HEK293 (cell line): ENCODE measurements at regions not wholly inside any gene's neighbourhood (a gene's known extent, or its start where the extent isn't known, plus 50 kb on each side); places are given as distances from the start of the nearest gene placed in this dataset.

Experiments
- CTCF ChIA-PET: fragments of 350-600 bp; formaldehyde crosslinking; extraction: SDS; loops from one replicate; lab custom pipeline; 2021; ENCODE audit warnings: antibody characterized with exemption; lab: Yijun Ruan, JAX
- POLR2A ChIA-PET: fragments of 300-600 bp; formaldehyde crosslinking; extraction: SDS; loops from one replicate; lab custom pipeline; 2020; ENCODE audit warnings: antibody characterized with exemption, inconsistent platforms; lab: Yijun Ruan, JAX
- H3K27ac ChIP-seq: fragments of 200-500 bp; sonication (Bioruptor generic); 2 replicates; pipeline ENCODE4 v1.5.1; 2014; ENCODE audit warnings: low read depth, low read length, control low read depth, inconsistent platforms; ENCODE audit errors: extremely low read depth
- H3K36me3 ChIP-seq, 2 experiments: fragments of 200-500 bp in 1 of 2; sonication (Bioruptor generic) in 1 of 2; 1 replicate in 1 of 2; 2 replicates in 1 of 2; pipeline ENCODE4 v1.5.1; 2014 to 2017; ENCODE audit warnings: inconsistent platforms in 2 of 2, low read length in 2 of 2; ENCODE audit not compliant: control insufficient read depth in 2 of 2, insufficient read depth in 1 of 2
- H3K4me1 ChIP-seq: fragments of 200-500 bp; sonication (Bioruptor generic); 2 replicates; pipeline ENCODE4 v1.5.1; 2014; ENCODE audit warnings: mild to moderate bottlenecking, low read length, inconsistent platforms; ENCODE audit not compliant: control insufficient read depth, insufficient read depth
- H3K4me3 ChIP-seq: 2 replicates; pipeline ENCODE4 v1.5.1; 2011; ENCODE audit warnings: low read depth, mild to moderate bottlenecking, control low read depth, low read length, moderate library complexity
- H3K9me3 ChIP-seq: fragments of 200-500 bp; sonication (Bioruptor generic); 2 replicates; pipeline ENCODE4 v1.5.1; 2014; ENCODE audit warnings: low read depth, low read length, inconsistent platforms; ENCODE audit not compliant: control insufficient read depth, insufficient read depth
- GLI2 ChIP-seq: fragments of 450-650 bp; formaldehyde crosslinking; IDR thresholded peaks from 2 replicates; pipeline ENCODE4; 2017; ENCODE audit warnings: missing biosample characterization, missing genetic modification characterization, low read depth, borderline replicate concordance
- GLI4 ChIP-seq: fragments of 450-650 bp; formaldehyde crosslinking; IDR thresholded peaks from 2 replicates; pipeline ENCODE4 v1.5.1; 2016; ENCODE audit warnings: missing biosample characterization, missing genetic modification characterization
- HOXD13 ChIP-seq: sonication (generic); formaldehyde crosslinking; IDR thresholded peaks from 2 replicates; pipeline ENCODE4 v1.8.0; 2022; ENCODE audit warnings: missing genetic modification reagents, borderline replicate concordance
- KLF1 ChIP-seq: fragments of 450-650 bp; formaldehyde crosslinking; IDR thresholded peaks from 2 replicates; pipeline ENCODE4 v1.5.1; 2016; ENCODE audit warnings: missing biosample characterization, missing genetic modification characterization
- OVOL3 ChIP-seq: fragments of 450-650 bp; formaldehyde crosslinking; IDR thresholded peaks from 2 replicates; pipeline ENCODE4 v1.5.1; 2016; ENCODE audit warnings: missing biosample characterization, missing genetic modification characterization
- RBAK ChIP-seq: fragments of 450-650 bp; formaldehyde crosslinking; IDR thresholded peaks from 2 replicates; pipeline ENCODE4 v1.5.1; 2016; ENCODE audit warnings: missing biosample characterization, missing genetic modification characterization
- SALL2 ChIP-seq: fragments of 450-650 bp; formaldehyde crosslinking; IDR thresholded peaks from 2 replicates; pipeline ENCODE4 v1.5.0; 2017; ENCODE audit warnings: missing biosample characterization, mild to moderate bottlenecking, missing genetic modification characterization, borderline replicate concordance
- ZBTB17 ChIP-seq: fragments of 450-650 bp; formaldehyde crosslinking; IDR thresholded peaks from 2 replicates; pipeline ENCODE4 v1.5.1; 2016; ENCODE audit warnings: missing biosample characterization, missing genetic modification characterization
- ZBTB7A ChIP-seq: fragments of 450-650 bp; formaldehyde crosslinking; IDR thresholded peaks from 2 replicates; pipeline ENCODE4 v1.5.1; 2016; ENCODE audit warnings: low read depth, missing biosample characterization, missing genetic modification characterization
- ZNF10 ChIP-seq: fragments of 450-650 bp; formaldehyde crosslinking; IDR thresholded peaks from 2 replicates; pipeline ENCODE4 v1.5.1; 2017; ENCODE audit warnings: missing biosample characterization, missing genetic modification characterization
- ZNF132 ChIP-seq: fragments of 450-650 bp; formaldehyde crosslinking; IDR thresholded peaks from 2 replicates; pipeline ENCODE4 v1.5.1; 2017; ENCODE audit warnings: missing biosample characterization, missing genetic modification characterization, borderline replicate concordance
- ZNF211 ChIP-seq: fragments of 450-650 bp; formaldehyde crosslinking; IDR thresholded peaks from 2 replicates; pipeline ENCODE4 v1.5.1; 2016; ENCODE audit warnings: low read depth, missing biosample characterization, missing genetic modification characterization
- ZNF248 ChIP-seq: fragments of 450-650 bp; formaldehyde crosslinking; IDR thresholded peaks from 2 replicates; pipeline ENCODE4 v1.5.1; 2017; ENCODE audit warnings: missing biosample characterization, missing genetic modification characterization
- ZNF274 ChIP-seq, 2 experiments: fragments of 200-500 bp in 1 of 2; fragments of 450-650 bp in 1 of 2; sonication (Bioruptor generic) in 1 of 2; formaldehyde crosslinking in 1 of 2; IDR thresholded peaks; 2 replicates each; pipeline versions ENCODE4 v1.5.1 to v1.6.1; 2014 to 2016; ENCODE audit warnings: borderline replicate concordance in 1 of 2, inconsistent platforms in 1 of 2, low read length in 1 of 2, missing biosample characterization in 1 of 2, missing genetic modification characterization in 1 of 2
- ZNF354C ChIP-seq: fragments of 450-650 bp; formaldehyde crosslinking; IDR thresholded peaks from 2 replicates; pipeline ENCODE4 v1.5.1; 2016; ENCODE audit warnings: missing biosample characterization, missing genetic modification characterization, low read depth, borderline replicate concordance
- ZNF416 ChIP-seq: fragments of 450-650 bp; formaldehyde crosslinking; IDR thresholded peaks from 2 replicates; pipeline ENCODE4 v1.5.1; 2016; ENCODE audit warnings: missing biosample characterization, missing genetic modification characterization
- ZNF473 ChIP-seq: fragments of 450-650 bp; formaldehyde crosslinking; IDR thresholded peaks from 2 replicates; pipeline ENCODE4 v1.5.1; 2017; ENCODE audit warnings: missing biosample characterization, missing genetic modification characterization
- ZNF514 ChIP-seq: fragments of 450-650 bp; formaldehyde crosslinking; IDR thresholded peaks from 2 replicates; pipeline ENCODE4 v1.5.1; 2016; ENCODE audit warnings: missing biosample characterization, missing genetic modification characterization
- ZNF561 ChIP-seq: fragments of 450-650 bp; IDR thresholded peaks from 2 replicates; pipeline ENCODE4 v1.5.1; 2018; ENCODE audit warnings: missing biosample characterization, missing genetic modification characterization, borderline replicate concordance
- ZNF600 ChIP-seq: fragments of 450-650 bp; formaldehyde crosslinking; IDR thresholded peaks from 2 replicates; pipeline ENCODE4 v1.5.1; 2016; ENCODE audit warnings: missing biosample characterization, missing genetic modification characterization
- ZNF654 ChIP-seq: fragments of 450-650 bp; formaldehyde crosslinking; IDR thresholded peaks from 2 replicates; pipeline ENCODE4 v1.5.1; 2016; ENCODE audit warnings: low read depth, missing biosample characterization, missing genetic modification characterization
- ZNF658 ChIP-seq: fragments of 450-650 bp; formaldehyde crosslinking; IDR thresholded peaks from 2 replicates; pipeline ENCODE4; 2016; ENCODE audit warnings: missing biosample characterization, missing genetic modification characterization
- ZNF701 ChIP-seq: fragments of 450-650 bp; formaldehyde crosslinking; IDR thresholded peaks from 2 replicates; pipeline ENCODE4 v1.5.1; 2016; ENCODE audit warnings: missing biosample characterization, missing genetic modification characterization
- ZNF707 ChIP-seq: fragments of 450-650 bp; formaldehyde crosslinking; IDR thresholded peaks from 2 replicates; pipeline ENCODE4 v1.5.1; 2016; ENCODE audit warnings: missing biosample characterization, missing genetic modification characterization
- ZNF830 ChIP-seq: fragments of 450-650 bp; IDR thresholded peaks from 2 replicates; pipeline ENCODE4 v1.5.0; 2018; ENCODE audit warnings: missing biosample characterization, missing genetic modification characterization, low read depth, mild to moderate bottlenecking, moderate library complexity
- ZSCAN16 ChIP-seq: fragments of 450-650 bp; formaldehyde crosslinking; IDR thresholded peaks from 2 replicates; pipeline ENCODE4 v1.5.1; 2016; ENCODE audit warnings: missing biosample characterization, missing genetic modification characterization
- ZSCAN23 ChIP-seq: fragments of 450-650 bp; formaldehyde crosslinking; IDR thresholded peaks from 2 replicates; pipeline ENCODE4 v1.5.1; 2016; ENCODE audit warnings: missing biosample characterization, missing genetic modification characterization
- TF ChIP-seq, protein P1 (sequence below): fragments of 450-650 bp; formaldehyde crosslinking; IDR thresholded peaks from 2 replicates; pipeline ENCODE4 v1.5.1; 2016; ENCODE audit warnings: missing biosample characterization, missing genetic modification characterization
- TF ChIP-seq, protein P2 (sequence below): fragments of 450-650 bp; formaldehyde crosslinking; IDR thresholded peaks from 2 replicates; pipeline ENCODE4 v1.5.1; 2016; ENCODE audit warnings: missing biosample characterization, missing genetic modification characterization
- TF ChIP-seq, protein P3 (sequence below): fragments of 450-650 bp; formaldehyde crosslinking; IDR thresholded peaks from 2 replicates; pipeline ENCODE4 v1.5.1; 2016; ENCODE audit warnings: missing biosample characterization, missing genetic modification characterization

DNA sequence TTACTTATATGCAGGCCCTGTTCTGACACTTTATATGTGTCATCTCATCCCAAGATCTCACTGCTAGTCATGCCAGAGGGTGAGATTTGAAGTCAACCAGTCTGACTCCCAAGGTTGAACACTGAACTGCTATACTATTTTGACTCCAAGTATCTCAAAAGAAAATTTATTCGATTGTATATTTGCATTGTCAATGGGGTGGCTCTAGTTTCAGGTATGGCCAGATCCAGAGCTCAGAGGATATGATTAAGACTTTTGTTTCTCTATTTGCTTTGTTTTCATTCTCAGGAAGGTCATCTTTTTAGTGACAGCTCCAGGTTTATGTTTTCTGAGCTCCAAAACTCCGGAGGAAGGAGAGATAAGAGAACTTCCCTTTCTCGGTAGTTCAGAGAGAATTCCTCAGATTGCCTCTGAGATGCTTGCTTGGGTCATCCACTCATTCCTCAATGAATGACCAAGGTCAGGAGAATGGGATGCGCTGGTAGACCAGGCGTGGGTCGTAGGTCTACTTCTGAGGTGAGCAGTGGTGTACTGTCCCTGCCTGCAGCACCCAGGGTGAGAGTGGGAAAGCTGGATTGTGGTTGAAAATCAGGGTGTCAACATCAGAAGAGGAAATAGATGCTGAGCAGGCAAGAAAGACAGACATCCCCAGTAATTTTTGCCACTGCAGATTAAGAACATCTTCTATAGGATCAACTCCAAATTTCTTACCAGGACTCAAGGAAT is 99.3 kb downstream of the PFDN4 start:
- H3K27ac ChIP-seq = no peak overlapping the region
- H3K4me3 ChIP-seq = no peak overlapping the region
- no peaks in the 10 kb centered on the region for H3K9me3 ChIP-seq
- TF ChIP-seq ZBTB17 (tag by site-specific recombination) = no peak
- no peak for TF ChIP-seq ZNF561 (tag by site-specific recombination)
- TF ChIP-seq ZNF132 = no peak
- TF ChIP-seq ZBTB7A (tag by site-specific recombination) = no peak
- TF ChIP-seq KLF1 (tag by site-specific recombination) = no peak
- no peak for TF ChIP-seq ZNF830 (tag by site-specific recombination)
- TF ChIP-seq HOXD13 = no peak
- no peak for TF ChIP-seq ZNF473
- TF ChIP-seq, protein P1, sequence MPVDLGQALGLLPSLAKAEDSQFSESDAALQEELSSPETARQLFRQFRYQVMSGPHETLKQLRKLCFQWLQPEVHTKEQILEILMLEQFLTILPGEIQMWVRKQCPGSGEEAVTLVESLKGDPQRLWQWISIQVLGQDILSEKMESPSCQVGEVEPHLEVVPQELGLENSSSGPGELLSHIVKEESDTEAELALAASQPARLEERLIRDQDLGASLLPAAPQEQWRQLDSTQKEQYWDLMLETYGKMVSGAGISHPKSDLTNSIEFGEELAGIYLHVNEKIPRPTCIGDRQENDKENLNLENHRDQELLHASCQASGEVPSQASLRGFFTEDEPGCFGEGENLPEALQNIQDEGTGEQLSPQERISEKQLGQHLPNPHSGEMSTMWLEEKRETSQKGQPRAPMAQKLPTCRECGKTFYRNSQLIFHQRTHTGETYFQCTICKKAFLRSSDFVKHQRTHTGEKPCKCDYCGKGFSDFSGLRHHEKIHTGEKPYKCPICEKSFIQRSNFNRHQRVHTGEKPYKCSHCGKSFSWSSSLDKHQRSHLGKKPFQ (tag by site-specific recombination) = no peak
- TF ChIP-seq, protein P2, sequence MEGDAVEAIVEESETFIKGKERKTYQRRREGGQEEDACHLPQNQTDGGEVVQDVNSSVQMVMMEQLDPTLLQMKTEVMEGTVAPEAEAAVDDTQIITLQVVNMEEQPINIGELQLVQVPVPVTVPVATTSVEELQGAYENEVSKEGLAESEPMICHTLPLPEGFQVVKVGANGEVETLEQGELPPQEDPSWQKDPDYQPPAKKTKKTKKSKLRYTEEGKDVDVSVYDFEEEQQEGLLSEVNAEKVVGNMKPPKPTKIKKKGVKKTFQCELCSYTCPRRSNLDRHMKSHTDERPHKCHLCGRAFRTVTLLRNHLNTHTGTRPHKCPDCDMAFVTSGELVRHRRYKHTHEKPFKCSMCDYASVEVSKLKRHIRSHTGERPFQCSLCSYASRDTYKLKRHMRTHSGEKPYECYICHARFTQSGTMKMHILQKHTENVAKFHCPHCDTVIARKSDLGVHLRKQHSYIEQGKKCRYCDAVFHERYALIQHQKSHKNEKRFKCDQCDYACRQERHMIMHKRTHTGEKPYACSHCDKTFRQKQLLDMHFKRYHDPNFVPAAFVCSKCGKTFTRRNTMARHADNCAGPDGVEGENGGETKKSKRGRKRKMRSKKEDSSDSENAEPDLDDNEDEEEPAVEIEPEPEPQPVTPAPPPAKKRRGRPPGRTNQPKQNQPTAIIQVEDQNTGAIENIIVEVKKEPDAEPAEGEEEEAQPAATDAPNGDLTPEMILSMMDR (tag by site-specific recombination) = no peak
- no peak for TF ChIP-seq ZNF658 (tag by site-specific recombination)
- no peak for TF ChIP-seq GLI2 (tag by site-specific recombination)
- no peak for TF ChIP-seq ZNF701 (tag by site-specific recombination)
- no peak for TF ChIP-seq ZNF354C (tag by site-specific recombination)
- TF ChIP-seq, protein P3, sequence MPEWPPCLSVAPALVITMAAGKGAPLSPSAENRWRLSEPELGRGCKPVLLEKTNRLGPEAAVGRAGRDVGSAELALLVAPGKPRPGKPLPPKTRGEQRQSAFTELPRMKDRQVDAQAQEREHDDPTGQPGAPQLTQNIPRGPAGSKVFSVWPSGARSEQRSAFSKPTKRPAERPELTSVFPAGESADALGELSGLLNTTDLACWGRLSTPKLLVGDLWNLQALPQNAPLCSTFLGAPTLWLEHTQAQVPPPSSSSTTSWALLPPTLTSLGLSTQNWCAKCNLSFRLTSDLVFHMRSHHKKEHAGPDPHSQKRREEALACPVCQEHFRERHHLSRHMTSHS (tag by site-specific recombination) = no peak
- TF ChIP-seq ZSCAN23 = no peak
- no peak for TF ChIP-seq ZNF416 (tag by site-specific recombination)
- TF ChIP-seq RBAK (tag by site-specific recombination) = no peak
- ChIA-PET CTCF (no interaction called here), POLR2A (no interaction called here)
- H3K36me3 ChIP-seq = no peaks in the 10 kb centered on the region
- no peaks in the 10 kb centered on the region for H3K4me1 ChIP-seq

DNA sequence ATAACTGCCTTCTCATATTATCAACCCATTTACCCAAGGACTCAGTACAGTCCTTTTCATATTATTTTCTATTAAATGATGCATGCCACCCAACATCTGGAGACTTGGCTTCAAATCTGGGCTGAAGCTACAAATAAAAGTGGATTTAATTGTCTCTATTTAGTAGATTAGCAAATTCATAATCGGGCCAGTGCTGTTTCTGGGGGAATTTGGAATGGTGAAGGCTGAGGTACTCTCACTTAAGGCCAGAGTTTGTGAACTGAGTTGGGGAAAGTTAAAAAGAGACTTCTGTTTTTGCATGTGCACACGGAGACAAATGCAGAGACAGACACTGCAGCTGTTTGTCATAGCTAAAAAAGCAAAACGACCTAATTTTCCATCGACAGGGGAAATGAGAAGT is 100.9 kb downstream of the PFDN4 start:
- CTCF ChIA-PET = interaction anchor here (0.6 to 1.5 kb wide), 2 partner anchors 10 to 109 kb away, joined by 4 to 5 read pairs; no protein-coding TSS in a partner anchor
- Histone ChIP-seq H3K36me3 (no peaks in the 10 kb centered on the region), H3K27ac (no peak overlapping the region), H3K9me3 (no peaks in the 10 kb centered on the region)
- POLR2A ChIA-PET = no interaction called here
- TF ChIP-seq ZNF654 (tag by site-specific recombination) = no peak
- TF ChIP-seq ZNF707 = no peak
- no peak for TF ChIP-seq GLI4
- no peak for TF ChIP-seq ZNF10 (tag by site-specific recombination)
- TF ChIP-seq ZNF600 (tag by site-specific recombination) = no peak
- no peak for TF ChIP-seq ZNF274 (IDR thresholded peaks at IDR 0.05; ENCODE audit: low read length)
- TF ChIP-seq ZNF274 (tag by site-specific recombination; IDR thresholded peaks at IDR 0.05; ENCODE audit: borderline replicate concordance) = no peak
- TF ChIP-seq ZNF514 = no peak
- TF ChIP-seq OVOL3 (tag by site-specific recombination) = no peak
- TF ChIP-seq ZNF211 = no peak
- no peak for TF ChIP-seq ZNF248
- no peak for TF ChIP-seq ZSCAN16
- TF ChIP-seq SALL2 (tag by site-specific recombination) = no peak
- TF ChIP-seq, all 188 proteins: peak for 0
- H3K4me1 ChIP-seq = no peaks in the 10 kb centered on the region
- no peak overlapping the region for H3K4me3 ChIP-seq
